Esophagus squamous epithelium (tissue), 4 donors: ENCODE measurements at regions not wholly inside any gene's neighbourhood (a gene's known extent, or its start where the extent isn't known, plus 50 kb on each side); places are given as distances from the start of the nearest gene placed in this dataset.

Experiments used
- CTCF ChIP-seq, 6 experiments: fragments of 450-650 bp in 4 of 6; fragments of 200-600 bp in 2 of 6; sonication (generic) in 2 of 6; IDR thresholded peaks; one replicate each; pipeline ENCODE4 v1.5.1; 2016 to 2019; ENCODE audit warnings: antibody characterized with exemption in 6 of 6, mild to moderate bottlenecking in 4 of 6, moderate library complexity in 4 of 6
- POLR2A ChIP-seq, 4 donors: fragments of 450-650 bp; IDR thresholded peaks; one replicate each; pipeline ENCODE4 v1.6.1; 2017; ENCODE audit warnings: antibody characterized with exemption in 4 of 4, mild to moderate bottlenecking in 4 of 4, moderate library complexity in 3 of 4

- no peak for TF ChIP-seq CTCF (IDR thresholded peaks at IDR 0.05)
- no peak for TF ChIP-seq POLR2A (IDR thresholded peaks at IDR 0.05)
Measured at GRCh38 chr14:34060651-34060999, 109.8 kb upstream of the EGLN3 start.
